MM.1S (cell line): ENCODE measurements at regions not wholly inside any gene's neighbourhood (a gene's known extent, or its start where the extent isn't known, plus 50 kb on each side); places are given as distances from the start of the nearest gene placed in this dataset.

ENCODE experiments used
- CTCF ChIP-seq: fragments of 300-600 bp; sonication (generic); IDR thresholded peaks from 2 replicates; pipeline ENCODE4 v1.5.1; 2016; ENCODE audit warnings: antibody characterized with exemption, low read length, mixed read lengths
- EZH2 ChIP-seq: fragments of 300-600 bp; sonication (generic); optimal IDR thresholded peaks from 2 replicates; pipeline ENCODE3; 2017; ENCODE audit warnings: low read depth, mild to moderate bottlenecking, antibody characterized with exemption, low read length, mixed read lengths

- TF ChIP-seq CTCF (no peak), EZH2 (no peak)
These were observed 391.9 kb downstream of the CD109 start for GRCh38 chr6:74087899-74088298.
